H9 (cell line): ENCODE measurements at regions not wholly inside any gene's neighbourhood (a gene's known extent, or its start where the extent isn't known, plus 50 kb on each side); places are given as distances from the start of the nearest gene placed in this dataset.

Source experiments
- DNase-seq: peaks from one replicate; pipeline ENCODE4 v3.0.0-alpha.2; 2017
- H2AFZ ChIP-seq: one replicate; pipeline ENCODE4 v1.6.1; 2013; ENCODE audit warnings: mild to moderate bottlenecking, low read length, control low read depth, moderate library complexity
- H2AK5ac ChIP-seq: 2 replicates; pipeline ENCODE4 v1.6.1; 2013; ENCODE audit warnings: low read length, control low read depth, mixed read lengths; ENCODE audit not compliant: insufficient read length
- H2BK120ac ChIP-seq: one replicate; pipeline ENCODE4 v1.6.1; 2013; ENCODE audit warnings: low read depth, mild to moderate bottlenecking, low read length, control low read depth, inconsistent platforms; ENCODE audit not compliant: poor library complexity, severe bottlenecking
- H2BK12ac ChIP-seq: 2 replicates; pipeline ENCODE4 v1.6.1; 2013; ENCODE audit warnings: low read length, control low read depth, mixed read lengths, low read depth; ENCODE audit not compliant: insufficient read length
- H2BK15ac ChIP-seq: 2 replicates; pipeline ENCODE4 v1.6.1; 2013; ENCODE audit warnings: low read depth, low read length, control low read depth
- H2BK20ac ChIP-seq: one replicate; pipeline ENCODE4 v1.6.1; 2013; ENCODE audit warnings: low read depth, mild to moderate bottlenecking, low read length, control low read depth, inconsistent platforms; ENCODE audit not compliant: poor library complexity, severe bottlenecking
- H2BK5ac ChIP-seq: 2 replicates; pipeline ENCODE4 v1.6.1; 2013; ENCODE audit warnings: low read length, control low read depth, mixed read lengths; ENCODE audit not compliant: insufficient read length
- H3K14ac ChIP-seq: 2 replicates; pipeline ENCODE4 v1.6.1; 2013; ENCODE audit warnings: low read length, control low read depth; ENCODE audit not compliant: insufficient read depth
- H3K18ac ChIP-seq: 2 replicates; pipeline ENCODE4 v1.6.1; 2013; ENCODE audit warnings: low read depth, mild to moderate bottlenecking, mixed read lengths, low read length, control low read depth; ENCODE audit not compliant: insufficient read length
- H3K23ac ChIP-seq: 2 replicates; pipeline ENCODE4 v1.6.1; 2013; ENCODE audit warnings: low read length, control low read depth, mixed read lengths, low read depth; ENCODE audit not compliant: insufficient read length
- H3K23me2 ChIP-seq: 2 replicates; pipeline ENCODE4 v1.6.1; 2013; ENCODE audit warnings: low read depth, mild to moderate bottlenecking, mixed read lengths, low read length, control low read depth; ENCODE audit not compliant: insufficient read length, poor library complexity, severe bottlenecking
- H3K27ac ChIP-seq: 2 replicates; pipeline ENCODE4 v1.5.1; 2013; ENCODE audit warnings: low read length, control low read depth, mixed read lengths, low read depth; ENCODE audit not compliant: insufficient read length
- H3K27me3 ChIP-seq: 2 replicates; pipeline ENCODE4 v1.6.1; 2013; ENCODE audit warnings: low read length, control low read depth, inconsistent platforms; ENCODE audit not compliant: insufficient read depth
- H3K4ac ChIP-seq: 2 replicates; pipeline ENCODE4 v1.6.1; 2013; ENCODE audit warnings: low read depth, mild to moderate bottlenecking, control low read depth, inconsistent platforms, low read length, moderate library complexity
- H3K4me1 ChIP-seq: 2 replicates; pipeline ENCODE4 v1.6.1; 2013; ENCODE audit warnings: low read length, control low read depth, inconsistent platforms; ENCODE audit not compliant: insufficient read depth
- H3K4me2 ChIP-seq: 2 replicates; pipeline ENCODE4 v1.6.1; 2013; ENCODE audit warnings: low read length, control low read depth, mixed read lengths; ENCODE audit not compliant: insufficient read length, insufficient read depth
- H3K56ac ChIP-seq: 2 replicates; pipeline ENCODE4 v1.6.1; 2013; ENCODE audit warnings: low read depth, mild to moderate bottlenecking, mixed read lengths, low read length, control low read depth; ENCODE audit not compliant: insufficient read length
- H3K79me1 ChIP-seq: 2 replicates; pipeline ENCODE4 v1.6.1; 2013; ENCODE audit warnings: low read depth, mild to moderate bottlenecking, moderate library complexity, low read length, control low read depth, inconsistent platforms; ENCODE audit not compliant: insufficient read depth, poor library complexity, severe bottlenecking
- H3K79me2 ChIP-seq: 2 replicates; pipeline ENCODE4 v1.6.1; 2013; ENCODE audit warnings: low read length, control low read depth, inconsistent platforms; ENCODE audit not compliant: insufficient read depth
- H3K9ac ChIP-seq: 2 replicates; pipeline ENCODE4 v1.6.1; 2013; ENCODE audit warnings: low read length, control low read depth, mixed read lengths; ENCODE audit not compliant: insufficient read length; ENCODE audit errors: extremely low read depth
- H3K9me3 ChIP-seq: one replicate; pipeline ENCODE4 v1.6.1; 2013; ENCODE audit warnings: low read depth, low read length, inconsistent platforms; ENCODE audit not compliant: control insufficient read depth
- H3T11ph ChIP-seq: one replicate; pipeline ENCODE4 v1.6.1; 2013; ENCODE audit warnings: mild to moderate bottlenecking, low read length, control low read depth, inconsistent platforms
- H4K20me1 ChIP-seq: one replicate; pipeline ENCODE4 v1.6.1; 2013; ENCODE audit not compliant: control insufficient read depth, insufficient read length, insufficient read depth
- H4K5ac ChIP-seq: 2 replicates; pipeline ENCODE4 v1.6.1; 2013; ENCODE audit warnings: low read depth, mild to moderate bottlenecking, mixed read lengths, low read length, control low read depth; ENCODE audit not compliant: insufficient read length
- H4K8ac ChIP-seq: replicated peaks from 2 replicates; pipeline ENCODE4 v1.6.1; 2013; ENCODE audit warnings: low read length, control low read depth, mixed read lengths, low read depth; ENCODE audit not compliant: insufficient read length
- H4K91ac ChIP-seq: 2 replicates; pipeline ENCODE4 v1.6.1; 2013; ENCODE audit warnings: low read depth, mild to moderate bottlenecking, moderate library complexity, mixed read lengths, low read length, control low read depth; ENCODE audit not compliant: insufficient read length
- H3K27ac Mint-ChIP-seq, 3 experiments: 2 replicates in 2 of 3; 3 replicates in 1 of 3; pipeline ENCODE4 v1.8.0; 2020 to 2021; ENCODE audit warnings: mixed read lengths in 3 of 3, mild to moderate bottlenecking in 1 of 3, moderate library complexity in 1 of 3
- H3K27me3 Mint-ChIP-seq: 2 replicates; pipeline ENCODE4 v1.8.0; 2021; ENCODE audit warnings: low read depth, mild to moderate bottlenecking, moderate library complexity, mixed read lengths
- H3K36me3 Mint-ChIP-seq, 3 experiments: 2 replicates in 2 of 3; 3 replicates in 1 of 3; pipeline ENCODE4 v1.8.0; 2020 to 2021; ENCODE audit warnings: low read depth in 3 of 3, mixed read lengths in 3 of 3; ENCODE audit not compliant: insufficient read depth in 1 of 3
- H3K4me1 Mint-ChIP-seq, 2 experiments: 2 replicates each; pipeline ENCODE4 v1.8.0; 2020; ENCODE audit warnings: mixed read lengths in 2 of 2
- H3K4me3 Mint-ChIP-seq, 2 experiments: 2 replicates in 1 of 2; 3 replicates in 1 of 2; pipeline ENCODE4 v1.8.0; 2020 to 2021; ENCODE audit warnings: mild to moderate bottlenecking in 2 of 2, mixed read lengths in 2 of 2, moderate library complexity in 1 of 2
- H3K9me3 Mint-ChIP-seq, 2 experiments: 2 replicates in 1 of 2; 3 replicates in 1 of 2; pipeline ENCODE4 v1.8.0; 2020; ENCODE audit warnings: mild to moderate bottlenecking in 2 of 2, mixed read lengths in 2 of 2, moderate library complexity in 1 of 2
- CTCF ChIP-seq: fragments of 200-600 bp; sonication (generic); conservative IDR thresholded peaks from 3 replicates; pipeline ENCODE4 v1.8.0; 2021; ENCODE audit warnings: antibody characterized with exemption, mild to moderate bottlenecking

GRCh38 chr3:159158801-159159200, 356.9 kb downstream of the MFSD1 start:
- H3K27me3 Mint-ChIP-seq, result no peaks in the 10 kb centered on the region
- H3K36me3 Mint-ChIP-seq, result no peaks in the 10 kb centered on the region
- Histone ChIP-seq H4K91ac (no peak overlapping the region), H4K5ac (no peak overlapping the region), H3K79me2 (no peaks in the 10 kb centered on the region), H4K8ac (no peak overlapping the region), H3K56ac (no peak overlapping the region), H3K4ac (no peak overlapping the region), H2BK20ac (no peak overlapping the region), H3K9me3 (no peaks in the 10 kb centered on the region), H3K27me3 (no peaks in the 10 kb centered on the region), H2BK120ac (no peak overlapping the region), H3T11ph (no peak overlapping the region), H3K23ac (no peak overlapping the region), H3K4me1 (no peaks in the 10 kb centered on the region), H3K79me1 (no peaks in the 10 kb centered on the region), H3K27ac (no peak overlapping the region), H2BK5ac (no peak overlapping the region), H2BK12ac (no peak overlapping the region), H3K9ac (no peak overlapping the region), H3K14ac (no peak overlapping the region), H2AK5ac (no peak overlapping the region), H4K20me1 (no peaks in the 10 kb centered on the region), H3K18ac (no peak overlapping the region), H2AFZ (no peak overlapping the region), H3K4me2 (no peak overlapping the region), H2BK15ac (no peak overlapping the region), H3K23me2 (no peaks in the 10 kb centered on the region)
- no peaks in the 10 kb centered on the region for H3K9me3 Mint-ChIP-seq
- no peak for TF ChIP-seq CTCF
- peaks cover 3 to 4% of the 10 kb centered on the region in 2 experiments; a peak in 3 of 4 replicates for H3K4me1 Mint-ChIP-seq
- DNase-seq, result no peak
- H3K4me3 Mint-ChIP-seq, result no peak overlapping the region
- no peak overlapping the region; a peak in 1 of 7 replicates for H3K27ac Mint-ChIP-seq
